Naive thymus-derived CD4-positive, alpha-beta T cell (primary cell): ENCODE measurements at regions not wholly inside any gene's neighbourhood (a gene's known extent, or its start where the extent isn't known, plus 50 kb on each side); places are given as distances from the start of the nearest gene placed in this dataset.
A peak's percentile ranks its signal among the peaks of the same experiment; 100 is the strongest.

ENCODE experiments used
- ATAC-seq: fragments of 150-1000 bp; cut with Tn5 transposase; 2 replicates; pipeline ENCODE4 v1.10.0; 2021; ENCODE audit warnings: mild to moderate bottlenecking, moderate library complexity
- CTCF ChIA-PET: fragments of 350-600 bp; sonication (Branson Sonifier 250); formaldehyde crosslinking; loops from one replicate; lab custom pipeline; 2021; ENCODE audit warnings: antibody characterized with exemption; lab: Charles Lee
- POLR2A ChIA-PET: fragments of 350-600 bp; sonication (Branson Sonifier 250); formaldehyde crosslinking; loops from one replicate; lab custom pipeline; 2021; ENCODE audit warnings: antibody characterized with exemption, inconsistent platforms; lab: Charles Lee
- DNase-seq, 9 donors: peaks; one replicate each; pipeline versions ENCODE4 v3.0.0 to v3.0.0-alpha.2; 2020 to 2022; ENCODE audit warnings: mixed read lengths in 1 of 9
- H3K27ac ChIP-seq: one replicate; pipeline ENCODE4 v1.7.0; 2013; ENCODE audit warnings: mild to moderate bottlenecking, low read depth, low read length, moderate library complexity
- H3K27me3 ChIP-seq, 2 donors: one replicate each; pipeline ENCODE4 v1.7.0; 2013; ENCODE audit warnings: low read length in 2 of 2, mild to moderate bottlenecking in 2 of 2, moderate library complexity in 2 of 2; ENCODE audit not compliant: control insufficient read depth in 2 of 2, insufficient read depth in 2 of 2
- H3K36me3 ChIP-seq, 3 experiments: 1 replicate in 2 of 3; 2 replicates in 1 of 3; pipeline ENCODE4 v1.7.0; 2013; ENCODE audit warnings: low read length in 3 of 3, mild to moderate bottlenecking in 3 of 3, moderate library complexity in 1 of 3; ENCODE audit not compliant: insufficient read depth in 3 of 3, control insufficient read depth in 2 of 3
- H3K4me1 ChIP-seq, 2 donors: one replicate each; pipeline ENCODE4 v1.7.0; 2013; ENCODE audit warnings: low read length in 2 of 2, mild to moderate bottlenecking in 2 of 2, moderate library complexity in 1 of 2; ENCODE audit not compliant: control insufficient read depth in 2 of 2, insufficient read depth in 2 of 2
- H3K4me3 ChIP-seq: 2 replicates; pipeline ENCODE4 v1.7.0; 2013; ENCODE audit warnings: mild to moderate bottlenecking, low read length
- H3K9me3 ChIP-seq, 3 experiments: 1 replicate in 2 of 3; 2 replicates in 1 of 3; pipeline ENCODE4 v1.7.0; 2013; ENCODE audit warnings: low read length in 3 of 3; ENCODE audit not compliant: control insufficient read depth in 2 of 3
- H3K27ac Mint-ChIP-seq, 9 donors: one replicate each; pipeline ENCODE4 v1.8.0; 2020 to 2022; ENCODE audit warnings: mixed read lengths in 9 of 9, mild to moderate bottlenecking in 8 of 9, moderate library complexity in 5 of 9, inconsistent platforms in 2 of 9
- H3K27me3 Mint-ChIP-seq, 5 donors: one replicate each; pipeline ENCODE4 v1.8.0; 2021 to 2022; ENCODE audit warnings: mixed read lengths in 5 of 5, mild to moderate bottlenecking in 1 of 5
- H3K36me3 Mint-ChIP-seq, 5 donors: one replicate each; pipeline ENCODE4 v1.8.0; 2020 to 2022; ENCODE audit warnings: mixed read lengths in 5 of 5, mild to moderate bottlenecking in 3 of 5, inconsistent platforms in 1 of 5
- H3K4me1 Mint-ChIP-seq, 7 donors: one replicate each; pipeline ENCODE4 v1.8.0; 2020 to 2022; ENCODE audit warnings: mixed read lengths in 7 of 7, mild to moderate bottlenecking in 3 of 7, inconsistent platforms in 1 of 7
- H3K4me3 Mint-ChIP-seq, 10 donors: one replicate each; pipeline ENCODE4 v1.8.0; 2020 to 2022; ENCODE audit warnings: mild to moderate bottlenecking in 10 of 10, mixed read lengths in 10 of 10, moderate library complexity in 6 of 10, inconsistent platforms in 2 of 10
- H3K9me3 Mint-ChIP-seq, 11 donors: one replicate each; pipeline ENCODE4 v1.8.0; 2020 to 2022; ENCODE audit warnings: mixed read lengths in 11 of 11, mild to moderate bottlenecking in 4 of 11, inconsistent platforms in 1 of 11, moderate library complexity in 1 of 11
- intact Hi-C, 2 donors: fragments of 100-400 bp; cut with micrococcal nuclease; formaldehyde crosslinking; loops; one replicate each; pipeline ENCODE4 v1.15.1; 2023

GRCh38 chr14:106850913-106851825 lies 1324.8 kb downstream of the TMEM121 start:
- ChIA-PET POLR2A (no interaction called here), CTCF (no interaction called here)
- H3K27ac Mint-ChIP-seq: peak overlapping the region in 1 of 9 donors; percentile 72
- Histone ChIP-seq H3K27me3 (no peaks in the 10 kb centered on the region), H3K4me3 (no peak overlapping the region), H3K9me3 (no peaks in the 10 kb centered on the region), H3K36me3 (no peaks in the 10 kb centered on the region), H3K27ac (no peak overlapping the region), H3K4me1 (no peaks in the 10 kb centered on the region)
- peaks cover 0 to 35% (median 0%) of the 10 kb centered on the region in 5 donors for H3K27me3 Mint-ChIP-seq
- no peak for ATAC-seq
- no peaks in the 10 kb centered on the region for H3K36me3 Mint-ChIP-seq
- H3K9me3 Mint-ChIP-seq: no peaks in the 10 kb centered on the region
- intact Hi-C loops: no loop called here
- peaks cover 6 to 22% (median 11%) of the 10 kb centered on the region in 7 donors for H3K4me1 Mint-ChIP-seq
- no peak for DNase-seq
- H3K4me3 Mint-ChIP-seq: no peak overlapping the region

DNA sequence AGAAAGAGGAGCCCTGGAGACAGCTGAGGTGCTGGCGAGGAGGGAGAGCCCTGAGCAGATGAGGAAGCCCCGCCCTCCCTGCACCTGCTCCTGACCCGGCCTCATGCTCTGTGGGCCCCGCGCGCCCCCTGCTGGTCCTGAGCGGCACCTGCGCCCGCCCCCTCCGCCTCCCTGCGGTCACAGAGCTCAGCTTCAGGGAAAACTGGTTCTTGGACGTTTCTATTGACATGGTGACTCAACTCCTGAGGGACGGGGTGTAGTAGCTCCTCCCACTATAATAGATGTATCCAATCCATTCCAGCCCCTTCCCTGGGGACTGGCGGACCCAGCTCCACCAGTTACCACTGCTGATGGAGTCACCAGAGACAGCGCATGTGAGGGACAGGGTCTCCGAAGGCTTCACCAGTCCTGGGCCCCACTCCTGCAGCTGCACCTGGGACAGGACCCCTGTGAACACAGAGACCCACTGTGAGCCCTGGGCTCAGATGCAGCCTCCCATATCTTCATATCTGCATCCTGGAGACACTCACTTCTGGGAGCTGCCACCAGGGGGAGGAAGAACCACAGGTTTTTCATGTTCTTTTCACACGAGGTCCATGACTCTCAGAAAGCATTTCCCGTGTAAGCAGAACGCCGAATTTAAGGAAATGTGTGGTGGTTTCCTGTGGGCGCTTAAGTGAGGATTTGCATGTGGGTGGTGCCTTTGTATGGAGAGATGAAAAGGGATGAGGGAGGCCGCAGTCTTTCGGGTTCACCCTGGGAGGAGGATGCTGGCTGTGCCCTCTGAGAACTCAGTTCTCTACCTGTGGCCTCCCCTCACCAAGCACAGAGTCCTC lies 1346.4 kb downstream of the TMEM121 start:
- no peak overlapping the region for H3K27ac ChIP-seq
- DNase-seq: peak; percentile 75 to 88 (median 83)
- Mint-ChIP-seq H3K9me3 (peaks cover 0 to 2% (median 0%) of the 10 kb centered on the region in 11 donors), H3K4me3 (peak overlapping the region in 9 of 10 donors; percentile 45 to 80 (median 65)), H3K4me1 (peaks cover 12 to 26% (median 13%) of the 10 kb centered on the region in 7 donors), H3K36me3 (no peaks in the 10 kb centered on the region), H3K27ac (peak overlapping the region in 4 of 9 donors; percentile 29 to 52 (median 40)), H3K27me3 (peaks cover 27 to 40% (median 32%) of the 10 kb centered on the region in 5 donors)
- no peaks in the 10 kb centered on the region for H3K36me3 ChIP-seq
- peak; percentile 90 for ATAC-seq
- ChIA-PET POLR2A (interaction anchor here (0.6 to 1.3 kb wide), 3 partner anchors 26 to 29 kb away, joined by 3 to 6 read pairs (median 3); no protein-coding TSS in a partner anchor), CTCF (interaction anchor here (0.5 to 3.5 kb wide), 18 partner anchors 9 to 82 kb away, joined by 3 to 35 read pairs (median 6); no protein-coding TSS in a partner anchor)
- peak overlapping the region; percentile 49 for H3K4me3 ChIP-seq
- no peaks in the 10 kb centered on the region for H3K9me3 ChIP-seq
- peaks cover 0 to 13% of the 10 kb centered on the region in 2 donors for H3K27me3 ChIP-seq
- peaks cover 4 to 6% of the 10 kb centered on the region in 2 donors for H3K4me1 ChIP-seq
- intact Hi-C loops: loop anchor here (1.0 to 2.0 kb wide), 2 partner anchors 28 kb away; no protein-coding TSS in a partner anchor

- H3K4me3 ChIP-seq: no peak overlapping the region
- H3K9me3 ChIP-seq: no peaks in the 10 kb centered on the region
- no peak for DNase-seq
- Mint-ChIP-seq H3K36me3 (no peaks in the 10 kb centered on the region), H3K27me3 (peaks cover 16 to 38% (median 30%) of the 10 kb centered on the region in 5 donors), H3K9me3 (no peaks in the 10 kb centered on the region), H3K4me1 (peaks cover 12 to 29% (median 13%) of the 10 kb centered on the region in 7 donors), H3K4me3 (no peak overlapping the region), H3K27ac (no peak overlapping the region)
- H3K27me3 ChIP-seq: peaks cover 0 to 15% of the 10 kb centered on the region in 2 donors
- ChIA-PET CTCF (interaction anchor here (2.4 to 3.5 kb wide), 4 partner anchors 21 to 83 kb away, joined by 9 to 35 read pairs (median 16); no protein-coding TSS in a partner anchor), POLR2A (no interaction called here)
- ATAC-seq: no peak
- H3K4me1 ChIP-seq: peaks cover 4 to 6% of the 10 kb centered on the region in 2 donors
- intact Hi-C loops: no loop called here
- H3K27ac ChIP-seq: no peak overlapping the region
- H3K36me3 ChIP-seq: no peaks in the 10 kb centered on the region
These were observed 1348.0 kb downstream of the TMEM121 start for GRCh38 chr14:106874350-106874749.

DNA sequence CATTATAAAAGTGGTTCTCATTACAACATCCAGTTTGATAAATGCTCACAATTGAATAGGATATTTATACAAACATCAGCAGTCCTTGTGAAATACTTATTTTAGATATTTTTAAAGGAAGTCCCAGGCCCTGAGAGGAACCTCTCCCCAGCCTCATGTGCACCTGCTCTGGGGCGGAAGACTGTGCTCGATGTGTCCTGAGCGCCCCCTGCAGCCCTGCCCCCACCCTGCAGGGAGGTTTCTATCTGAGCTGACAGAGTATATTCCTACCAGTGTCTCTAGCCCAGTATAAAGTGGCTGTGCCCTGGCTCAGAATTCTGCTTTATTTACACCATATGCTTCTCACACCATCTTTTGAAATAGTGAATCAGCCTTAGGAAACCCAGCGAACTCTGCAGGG lies 1349.1 kb downstream of the TMEM121 start:
- no peaks in the 10 kb centered on the region for H3K9me3 ChIP-seq
- H3K27me3 ChIP-seq: peaks cover 0 to 15% of the 10 kb centered on the region in 2 donors
- no peaks in the 10 kb centered on the region for H3K36me3 Mint-ChIP-seq
- no peak overlapping the region for H3K27ac ChIP-seq
- peak in 5 of 9 donors; percentile 25 to 40 (median 31) for DNase-seq
- no peak overlapping the region for H3K4me3 ChIP-seq
- no peaks in the 10 kb centered on the region for H3K36me3 ChIP-seq
- H3K27ac Mint-ChIP-seq: no peak overlapping the region
- intact Hi-C loops: no loop called here
- CTCF ChIA-PET: interaction anchor here (0.8 to 3.5 kb wide), 2 partner anchors 32 to 33 kb away, joined by 3 to 35 read pairs; no protein-coding TSS in a partner anchor
- POLR2A ChIA-PET: no interaction called here
- H3K27me3 Mint-ChIP-seq: peaks cover 13 to 33% (median 28%) of the 10 kb centered on the region in 5 donors
- H3K9me3 Mint-ChIP-seq: no peaks in the 10 kb centered on the region
- H3K4me3 Mint-ChIP-seq: no peak overlapping the region
- peak; percentile 64 for ATAC-seq
- peaks cover 4 to 6% of the 10 kb centered on the region in 2 donors for H3K4me1 ChIP-seq
- H3K4me1 Mint-ChIP-seq: peaks cover 12 to 29% (median 13%) of the 10 kb centered on the region in 7 donors

GRCh38 chr14:106876711-106877110 lies 1350.3 kb downstream of the TMEM121 start:
- H3K27me3 Mint-ChIP-seq: peaks cover 9 to 29% (median 20%) of the 10 kb centered on the region in 5 donors
- no peak overlapping the region for H3K27ac ChIP-seq
- no peak overlapping the region for H3K27ac Mint-ChIP-seq
- H3K9me3 ChIP-seq: no peaks in the 10 kb centered on the region
- peaks cover 0 to 15% of the 10 kb centered on the region in 2 donors for H3K27me3 ChIP-seq
- H3K4me1 ChIP-seq: peaks cover 4 to 6% of the 10 kb centered on the region in 2 donors
- H3K36me3 Mint-ChIP-seq: no peaks in the 10 kb centered on the region
- peaks cover 12 to 29% (median 12%) of the 10 kb centered on the region in 7 donors for H3K4me1 Mint-ChIP-seq
- CTCF ChIA-PET: no interaction called here
- intact Hi-C loops: no loop called here
- DNase-seq (no peak), ATAC-seq (no peak)
- H3K4me3 Mint-ChIP-seq: no peak overlapping the region
- H3K9me3 Mint-ChIP-seq: no peaks in the 10 kb centered on the region
- H3K4me3 ChIP-seq: no peak overlapping the region
- H3K36me3 ChIP-seq: no peaks in the 10 kb centered on the region
- POLR2A ChIA-PET: no interaction called here

GRCh38 chr14:106877517-106877916 lies 1351.1 kb downstream of the TMEM121 start:
- ChIA-PET CTCF (no interaction called here), POLR2A (no interaction called here)
- intact Hi-C loops: no loop called here
- peaks cover 0 to 15% of the 10 kb centered on the region in 2 donors for H3K27me3 ChIP-seq
- Mint-ChIP-seq H3K27ac (no peak overlapping the region), H3K4me3 (no peak overlapping the region), H3K36me3 (no peaks in the 10 kb centered on the region), H3K27me3 (peaks cover 9 to 29% (median 20%) of the 10 kb centered on the region in 5 donors), H3K4me1 (peaks cover 9 to 27% (median 12%) of the 10 kb centered on the region in 7 donors), H3K9me3 (no peaks in the 10 kb centered on the region)
- H3K4me1 ChIP-seq: peaks cover 4 to 6% of the 10 kb centered on the region in 2 donors
- H3K36me3 ChIP-seq: no peaks in the 10 kb centered on the region
- no peaks in the 10 kb centered on the region for H3K9me3 ChIP-seq
- no peak overlapping the region for H3K27ac ChIP-seq
- no peak for ATAC-seq
- no peak overlapping the region for H3K4me3 ChIP-seq
- DNase-seq: no peak
